HG03558 (cell line): ENCODE measurements at regions not wholly inside any gene's neighbourhood (a gene's known extent, or its start where the extent isn't known, plus 50 kb on each side); places are given as distances from the start of the nearest gene placed in this dataset.
A peak's percentile ranks its signal among the peaks of the same experiment; 100 is the strongest.
"Not testable (repeated sequence)": the region's sequence is repeated elsewhere in the genome, so short reads cannot be mapped to it uniquely, and the experiment has no call there.

Source experiments
- ATAC-seq: cut with Tn5 transposase; IDR thresholded peaks from one replicate; pipeline ENCODE4 v1.9.1; 2021; ENCODE audit warnings: moderate number of reproducible peaks; ENCODE audit not compliant: unreplicated experiment; ENCODE audit errors: extremely low read depth

DNA sequence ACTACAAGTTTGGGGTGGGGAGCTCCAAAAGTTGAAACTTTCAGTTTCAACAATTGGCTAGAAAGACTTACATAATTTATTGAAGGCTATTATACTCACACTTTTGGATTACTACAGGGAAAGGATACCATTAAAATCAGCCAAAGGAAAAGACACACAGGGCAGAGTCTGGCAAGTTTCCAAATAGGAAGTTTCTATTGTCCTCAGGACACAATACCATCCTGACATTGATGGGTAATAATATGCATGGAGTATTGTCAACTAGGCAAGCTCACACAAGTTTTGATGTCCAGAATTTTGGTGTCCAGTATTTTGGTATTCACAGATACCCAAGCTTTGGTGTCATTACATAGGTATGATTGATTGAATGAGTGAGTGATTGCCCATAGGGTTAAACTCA lies 872.6 kb upstream of the SORCS1 start:
- ATAC-seq = no peak

DNA sequence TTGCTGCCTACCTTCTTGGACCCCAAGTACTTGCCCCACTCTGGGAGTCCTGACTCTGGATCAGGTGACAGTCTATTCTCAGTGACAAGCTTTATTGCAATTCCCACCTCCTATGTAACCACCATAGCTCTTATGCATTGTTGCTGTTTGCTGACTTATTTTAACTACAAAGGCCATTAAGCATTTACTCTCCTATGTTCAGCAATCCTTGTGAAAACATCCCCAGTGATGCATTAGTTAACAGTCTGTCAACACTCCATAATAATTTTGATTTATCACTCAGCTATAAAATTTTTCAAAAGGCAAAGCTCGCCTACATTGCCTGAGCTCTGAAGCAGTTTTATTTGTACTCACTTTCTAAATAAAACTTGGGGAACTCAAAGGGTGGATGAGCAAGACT lies 871.8 kb upstream of the SORCS1 start:
- ATAC-seq = no peak

DNA sequence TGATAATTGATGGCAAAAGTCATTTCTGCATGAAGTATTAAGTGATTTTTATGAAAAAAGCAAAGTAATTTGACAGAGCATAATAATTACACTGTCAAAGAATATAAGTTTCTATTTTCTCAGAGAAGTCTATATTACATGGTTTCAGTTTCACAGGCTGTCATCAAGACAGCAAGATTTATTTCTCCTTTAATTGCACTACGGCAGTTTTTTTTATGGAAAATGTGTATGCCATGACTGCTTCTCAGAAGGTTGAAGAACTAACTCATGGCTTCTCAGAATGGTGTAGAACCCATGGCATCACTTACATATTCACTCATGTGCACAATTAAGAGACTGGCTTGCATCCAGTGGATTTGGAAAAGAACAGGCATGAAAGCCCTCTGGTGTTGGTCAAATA lies 870.3 kb upstream of the SORCS1 start:
- ATAC-seq = no peak

DNA sequence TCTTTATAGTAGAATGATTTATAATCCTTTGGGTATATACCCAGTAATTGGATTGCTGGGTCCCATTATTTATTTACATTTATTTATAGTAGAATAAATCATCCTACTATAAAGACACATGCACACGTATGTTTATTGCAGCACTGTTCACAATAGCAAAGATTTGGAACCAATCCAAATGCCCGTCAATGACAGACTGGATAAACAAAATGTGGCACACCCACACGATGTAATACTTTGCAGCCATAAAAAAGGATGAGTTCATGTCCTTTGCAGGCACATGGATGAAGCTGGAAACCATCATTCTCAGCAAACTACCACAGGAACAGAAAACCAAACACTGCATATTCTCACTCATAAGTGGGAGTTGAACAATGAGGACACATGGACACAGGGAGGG lies 869.0 kb upstream of the SORCS1 start:
- not testable (repeated sequence) for ATAC-seq

DNA sequence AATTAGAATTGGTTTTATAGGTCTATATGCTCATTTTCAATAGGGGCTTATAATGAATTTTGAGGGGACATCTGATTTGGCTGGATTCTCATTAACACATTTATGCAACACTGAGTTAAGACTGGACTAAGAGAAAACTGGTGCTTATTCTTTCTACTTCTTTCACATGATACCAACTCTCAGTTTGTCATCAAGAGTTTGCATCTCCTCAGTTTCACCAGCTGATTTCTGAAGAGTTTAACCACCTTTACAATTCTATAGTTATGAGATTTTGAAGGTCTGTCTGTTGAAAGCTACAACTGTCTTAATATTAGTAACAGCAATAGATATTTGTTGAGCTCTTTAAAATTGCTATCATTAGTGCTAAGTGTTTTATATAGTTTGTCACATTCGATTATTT lies 867.0 kb upstream of the SORCS1 start:
- ATAC-seq = no peak

DNA sequence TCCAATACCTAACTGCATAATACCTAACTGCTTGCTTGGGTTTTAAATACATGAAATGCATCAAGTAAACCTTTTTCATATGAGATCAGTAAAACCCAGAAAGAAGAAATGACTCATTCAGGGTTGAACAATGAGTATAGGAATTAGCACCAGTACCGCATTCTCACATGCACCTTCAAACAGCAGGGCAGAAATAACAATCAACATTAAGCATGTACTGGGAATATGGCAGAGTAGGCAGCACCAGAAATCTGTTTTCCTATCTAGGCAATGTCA lies 850.3 kb upstream of the SORCS1 start:
- ATAC-seq = peak; percentile 65

DNA sequence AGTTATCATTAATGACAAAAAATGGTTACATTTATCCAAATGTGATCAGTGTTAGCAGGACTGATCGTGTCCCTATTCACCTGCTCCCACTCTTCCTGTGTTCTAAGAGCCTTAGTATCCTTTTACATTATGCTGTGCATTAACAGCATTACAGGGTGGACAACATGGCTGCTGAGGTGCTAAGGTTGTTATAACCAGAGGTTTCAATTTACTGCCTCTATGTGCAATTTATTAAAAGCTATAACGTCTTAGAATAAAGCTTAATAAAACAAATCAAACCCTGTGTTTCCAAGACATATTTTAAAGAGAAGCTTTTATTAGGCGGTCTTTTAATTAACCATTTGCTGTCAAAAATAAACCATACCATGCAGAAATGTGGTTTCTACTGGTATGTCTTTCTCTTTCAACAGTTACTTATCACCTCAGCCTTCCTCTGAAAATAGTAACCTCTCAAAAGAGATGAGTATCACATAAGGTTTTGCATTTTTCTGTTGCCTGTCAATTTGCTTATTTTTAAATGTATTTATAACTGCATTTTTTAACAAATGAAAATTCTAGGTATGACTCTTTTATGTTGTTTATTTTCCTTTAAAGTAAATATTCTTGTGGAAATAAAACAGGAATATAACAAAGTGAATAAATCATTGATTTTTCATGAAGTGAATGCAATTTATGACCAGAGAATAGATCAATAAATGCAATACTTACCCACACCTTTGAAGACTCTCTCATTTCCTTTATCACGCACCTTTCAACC lies 849.8 kb upstream of the SORCS1 start:
- ATAC-seq = peak; percentile 41

DNA sequence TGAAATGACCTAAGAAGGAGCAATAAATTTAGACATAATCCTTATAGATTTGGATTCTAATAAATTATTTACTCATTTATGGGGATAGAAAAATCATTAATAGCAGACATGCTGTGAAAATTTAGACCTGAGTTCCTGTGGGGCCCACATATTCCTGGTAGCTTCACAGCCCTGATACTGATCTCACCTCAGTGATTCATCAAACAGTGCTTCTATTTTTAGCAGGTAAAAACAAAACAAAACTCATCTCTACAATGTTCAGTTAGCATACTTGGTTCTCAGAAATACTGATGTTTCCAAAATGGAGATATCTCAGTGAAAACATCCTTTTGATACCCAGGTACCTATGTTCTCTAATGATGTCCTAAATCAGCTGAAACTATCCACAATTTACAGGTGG lies 841.1 kb upstream of the SORCS1 start:
- no peak for ATAC-seq

DNA sequence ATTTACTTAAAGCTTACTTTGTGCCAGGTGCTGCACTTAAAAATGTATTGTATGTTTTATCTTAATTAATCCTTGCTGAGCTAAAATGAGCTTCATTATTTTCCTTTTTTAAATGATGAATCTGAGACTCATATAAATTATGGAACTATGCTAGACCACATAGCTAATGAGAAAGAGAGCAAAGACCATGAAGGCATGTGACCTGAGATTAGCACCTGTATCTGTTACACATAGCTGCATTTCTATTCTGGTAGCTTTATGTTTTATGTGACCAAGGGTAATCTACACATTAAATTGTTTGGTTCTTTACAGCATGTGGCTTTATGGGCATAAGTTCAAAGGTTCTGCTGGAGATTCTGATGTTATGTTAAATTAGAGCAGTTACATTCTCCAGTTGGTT lies 839.1 kb upstream of the SORCS1 start:
- no peak for ATAC-seq

DNA sequence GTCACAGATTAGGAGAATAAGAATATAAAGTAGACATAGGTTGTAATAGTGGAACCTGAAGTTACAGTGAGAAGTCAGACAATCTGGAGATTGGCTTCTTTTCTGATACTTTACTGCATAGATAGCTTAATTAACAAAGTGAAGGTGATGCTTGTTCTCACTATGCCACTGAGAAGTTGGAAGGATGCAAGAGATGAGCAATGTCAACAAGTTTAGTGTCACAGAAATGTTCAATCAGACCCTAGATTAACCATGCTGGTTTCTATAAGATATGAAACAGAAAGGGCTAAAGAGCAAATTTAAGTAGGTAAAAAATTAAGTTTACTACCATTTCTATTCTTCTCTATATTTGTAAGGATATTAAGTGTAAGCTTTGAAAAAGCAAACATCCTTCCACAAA lies 838.6 kb upstream of the SORCS1 start:
- no peak for ATAC-seq

DNA sequence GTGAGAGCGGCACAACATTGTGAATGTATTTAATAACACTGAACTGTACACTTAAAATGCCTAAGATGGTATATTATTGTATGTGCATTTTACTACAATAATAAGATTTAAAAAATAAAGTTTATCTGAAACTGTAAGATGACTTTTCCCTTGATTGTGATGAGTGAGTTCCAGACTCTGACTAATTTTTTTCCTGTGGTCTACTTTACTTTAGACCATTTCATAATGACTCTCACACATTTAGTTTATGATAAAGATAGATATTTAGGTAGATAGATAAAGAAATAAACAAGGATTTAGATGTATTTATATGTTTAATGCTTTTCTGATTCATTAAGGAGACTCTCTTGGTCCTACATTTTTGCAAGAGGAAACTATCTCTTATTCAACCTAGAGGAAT lies 835.9 kb upstream of the SORCS1 start:
- ATAC-seq = no peak

DNA sequence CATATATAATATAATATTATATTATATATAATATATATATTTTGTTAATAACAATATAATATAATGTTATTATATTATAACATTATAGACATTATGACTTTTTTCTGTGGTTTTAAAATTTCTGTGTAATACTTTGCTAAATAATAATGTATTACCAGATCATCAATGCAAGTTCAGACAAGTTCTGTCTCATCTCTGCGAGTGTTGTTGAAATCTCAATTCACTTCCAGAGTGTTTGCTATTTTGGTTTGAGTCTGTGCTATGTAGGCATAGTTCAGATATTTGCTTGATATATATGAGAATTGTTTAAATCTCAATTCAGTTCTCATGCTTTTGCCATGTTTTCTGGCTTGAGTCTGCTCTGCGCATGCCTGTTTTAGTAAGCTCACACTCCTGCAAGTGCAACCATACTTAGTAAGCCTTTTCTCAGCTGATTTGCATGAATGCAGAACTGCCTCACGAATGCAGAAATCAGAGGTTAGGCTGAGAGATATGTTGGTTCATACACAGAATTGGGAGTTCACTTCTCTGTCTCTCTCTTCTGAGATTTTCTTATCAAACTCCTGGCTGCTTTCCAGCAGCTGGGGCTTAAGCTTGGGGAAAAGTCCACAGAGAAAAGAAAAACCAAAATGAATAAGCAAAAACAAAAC lies 830.2 kb upstream of the SORCS1 start:
- ATAC-seq = peak; percentile 43

DNA sequence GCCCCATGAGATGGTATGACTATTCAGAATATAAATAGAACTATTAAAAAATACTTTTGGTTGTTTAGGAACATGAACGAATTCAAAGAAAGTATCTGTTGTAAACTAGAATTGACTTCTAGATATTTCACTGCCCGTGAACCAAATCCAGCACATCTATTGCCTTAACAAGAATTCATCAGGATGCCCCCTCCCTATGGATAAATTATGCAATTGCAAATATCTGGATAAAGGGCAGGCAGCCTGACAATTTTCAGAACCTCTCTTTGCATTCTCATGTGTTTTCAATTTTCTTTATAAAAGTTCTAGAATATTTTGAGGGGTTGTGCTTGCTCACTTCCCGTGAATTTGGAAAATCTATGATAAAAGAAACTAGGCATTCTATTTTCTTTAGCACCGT lies 822.1 kb upstream of the SORCS1 start:
- ATAC-seq = no peak

DNA sequence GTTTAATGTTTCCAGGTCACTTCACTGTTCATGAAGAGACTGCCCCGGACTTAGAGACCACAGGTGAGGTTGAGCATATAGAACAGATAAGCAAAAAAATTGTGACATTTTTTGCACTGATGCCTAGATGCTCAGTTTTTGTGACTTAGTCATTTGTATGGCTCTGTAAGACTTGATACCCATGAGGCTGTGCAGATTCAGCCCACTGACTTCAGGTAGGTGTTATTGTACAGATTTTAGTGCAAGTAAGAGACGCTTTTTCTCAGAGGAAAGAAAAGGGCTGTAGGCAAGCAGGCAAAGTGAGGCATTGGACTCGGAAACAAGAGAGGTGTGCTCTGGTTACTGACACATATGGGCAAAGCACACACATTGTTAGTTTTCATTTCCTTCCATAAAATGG lies 820.1 kb upstream of the SORCS1 start:
- ATAC-seq = no peak

DNA sequence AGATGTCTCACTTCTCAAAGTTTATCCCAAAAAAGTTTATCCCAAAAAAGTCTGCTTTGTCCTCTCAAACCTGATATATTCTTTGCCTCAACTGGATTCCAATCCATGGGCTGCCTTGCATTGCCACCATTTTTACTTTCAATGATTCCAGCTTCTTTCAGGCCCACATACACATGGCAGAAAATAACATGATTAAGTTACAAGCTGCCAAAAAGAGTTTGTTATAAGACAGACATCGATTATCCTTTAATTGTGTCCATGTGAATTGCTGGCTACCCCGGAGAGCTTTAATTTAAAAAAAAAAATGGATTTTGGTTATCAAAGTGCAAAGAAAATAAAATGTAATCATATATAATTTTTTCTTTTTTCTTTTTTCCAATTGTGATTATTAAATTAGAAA lies 819.6 kb upstream of the SORCS1 start:
- no peak for ATAC-seq

DNA sequence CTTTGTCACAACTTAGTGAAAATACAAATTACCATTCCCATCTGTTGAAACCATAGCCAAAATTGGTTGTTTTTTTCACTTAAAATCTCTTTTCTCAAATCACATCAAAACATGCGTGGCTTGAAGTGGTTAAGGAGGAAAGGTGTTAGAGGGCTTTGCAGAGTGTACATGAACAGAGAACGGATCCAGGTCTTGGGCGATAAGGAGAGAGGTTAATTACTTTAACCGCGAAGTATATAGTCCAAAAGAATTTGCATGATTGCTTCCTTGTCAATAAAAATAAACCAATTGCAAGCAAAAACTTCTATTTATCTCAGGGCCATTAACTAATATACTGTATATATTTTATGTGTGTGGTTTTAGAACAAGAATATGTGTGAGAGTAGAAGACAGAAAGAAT lies 813.9 kb upstream of the SORCS1 start:
- ATAC-seq = no peak

DNA sequence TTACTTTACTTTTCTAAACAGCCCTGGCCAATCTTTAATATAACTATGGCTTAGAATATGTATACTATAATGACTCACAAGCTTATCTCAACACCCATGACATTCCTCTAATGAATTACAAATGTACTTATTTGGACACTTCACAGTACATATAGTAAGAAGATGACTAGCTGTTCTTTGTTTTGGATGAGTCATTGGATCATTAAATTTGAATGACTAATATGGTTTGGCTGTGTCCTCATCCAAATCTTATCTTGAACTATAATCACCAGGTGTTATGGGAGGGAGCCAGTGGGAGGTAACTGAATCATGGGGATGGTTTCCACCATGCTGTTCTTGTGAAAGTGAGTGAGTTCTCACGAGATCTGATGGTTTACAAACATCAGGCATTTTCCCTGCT lies 807.5 kb upstream of the SORCS1 start:
- ATAC-seq = no peak

DNA sequence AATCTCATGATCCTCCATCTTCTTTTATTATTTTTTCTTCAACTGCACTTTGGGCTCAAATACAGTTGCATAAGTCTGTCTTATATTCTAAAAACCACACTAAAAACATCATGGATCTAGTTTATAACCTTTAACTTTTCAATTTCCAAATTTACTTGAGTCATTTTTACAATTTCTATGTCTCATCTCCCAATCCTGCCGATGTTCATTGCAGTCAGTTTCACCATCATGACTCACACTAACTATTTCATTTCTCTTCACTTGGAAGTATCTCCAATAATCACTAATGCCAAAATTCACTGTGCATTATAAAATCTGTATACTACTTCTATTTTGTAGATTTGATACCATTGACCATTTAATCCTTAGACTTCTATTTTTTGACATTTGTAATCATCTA lies 806.9 kb upstream of the SORCS1 start:
- ATAC-seq = no peak

DNA sequence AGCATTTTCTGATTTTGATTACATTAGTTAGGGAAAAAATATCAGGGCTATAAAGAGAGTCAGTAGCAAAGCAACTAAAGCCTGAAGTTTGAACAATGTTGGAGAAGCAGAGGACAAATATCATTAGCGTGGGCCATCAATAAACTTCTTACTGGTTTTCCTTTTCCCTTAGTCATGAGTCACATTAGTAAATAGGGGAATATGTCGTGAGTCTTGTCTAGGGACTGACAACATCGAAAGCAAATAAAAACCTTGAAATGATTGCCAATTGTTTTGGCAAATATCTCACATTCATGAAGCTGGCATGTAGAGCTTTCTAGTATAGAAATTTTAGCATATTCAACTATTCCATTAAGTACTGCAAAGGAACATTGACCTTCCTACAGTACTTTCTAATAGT lies 806.0 kb upstream of the SORCS1 start:
- no peak for ATAC-seq

DNA sequence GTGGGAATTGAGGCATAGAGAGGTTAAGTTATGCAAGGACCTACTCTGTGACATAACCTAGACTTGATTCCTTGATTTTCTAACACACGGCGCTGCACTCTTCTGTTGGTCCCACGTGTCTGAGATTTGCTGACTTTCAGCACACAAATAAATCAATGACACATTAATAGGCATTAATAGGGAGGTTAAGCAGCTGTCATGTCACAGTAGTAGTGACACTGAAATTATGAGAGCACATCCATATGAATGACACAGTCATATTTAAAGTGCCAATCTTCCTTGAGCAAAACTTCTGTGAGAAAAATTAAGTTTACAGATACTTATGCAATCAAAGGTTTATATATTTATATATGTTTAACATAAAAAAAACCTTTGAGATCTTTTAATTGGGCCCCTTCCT lies 805.4 kb upstream of the SORCS1 start:
- no peak for ATAC-seq

DNA sequence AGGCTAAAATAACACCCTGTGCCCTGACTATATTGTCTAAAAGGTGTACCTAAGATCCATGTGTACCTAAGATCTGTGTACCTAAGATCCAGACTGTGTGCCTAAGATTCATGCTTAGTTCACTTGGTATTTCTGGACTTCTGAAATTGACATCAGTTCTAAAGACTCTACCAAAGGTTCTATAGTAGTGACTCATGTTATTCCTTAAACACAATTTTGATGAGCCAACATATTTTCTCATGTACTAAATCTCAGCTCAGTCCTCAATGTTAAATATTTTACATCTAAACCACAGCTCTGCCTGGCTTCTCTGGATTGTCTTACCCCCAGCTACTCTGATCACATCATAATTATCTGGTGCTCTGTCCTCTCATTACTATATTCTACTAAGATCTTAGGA lies 802.3 kb upstream of the SORCS1 start:
- ATAC-seq = no peak
